Effector CD8-positive, alpha-beta T cell (primary cell): ENCODE measurements at regions not wholly inside any gene's neighbourhood (a gene's known extent, or its start where the extent isn't known, plus 50 kb on each side); places are given as distances from the start of the nearest gene placed in this dataset.
A peak's percentile ranks its signal among the peaks of the same experiment; 100 is the strongest.
"Not testable (repeated sequence)": the region's sequence is repeated elsewhere in the genome, so short reads cannot be mapped to it uniquely, and the experiment has no call there.

ENCODE experiments used
- DNase-seq: peaks from one replicate; lab custom pipeline; 2025; lab: John Stamatoyannopoulos, UW

- DNase-seq = no peak
These were observed 253.0 kb upstream of the P2RY1 start for GRCh38 chr3:152581951-152582350.

- no peak for DNase-seq
These were observed 251.0 kb upstream of the P2RY1 start for GRCh38 chr3:152583963-152584362.

GRCh38 chr3:152586974-152587373, 248.0 kb upstream of the P2RY1 start:
- DNase-seq = no peak

GRCh38 chr3:152587861-152588260, 247.1 kb upstream of the P2RY1 start:
- DNase-seq = no peak

GRCh38 chr3:152589644-152590043, 245.3 kb upstream of the P2RY1 start:
- no peak for DNase-seq

- no peak for DNase-seq
These were observed 243.4 kb upstream of the P2RY1 start for GRCh38 chr3:152591515-152591914.

- DNase-seq = no peak
These were observed 241.7 kb upstream of the P2RY1 start for GRCh38 chr3:152593242-152593641.

- no peak for DNase-seq
These were observed 238.7 kb upstream of the P2RY1 start for GRCh38 chr3:152595975-152596821.

- DNase-seq = not testable (repeated sequence)
These were observed 238.1 kb upstream of the P2RY1 start for GRCh38 chr3:152596832-152597231.

GRCh38 chr3:152606146-152606545, 228.8 kb upstream of the P2RY1 start:
- DNase-seq = no peak

GRCh38 chr3:152607179-152607578, 227.8 kb upstream of the P2RY1 start:
- no peak for DNase-seq

GRCh38 chr3:152608696-152609594, 226.0 kb upstream of the P2RY1 start:
- no peak for DNase-seq

- DNase-seq = no peak
These were observed 225.0 kb upstream of the P2RY1 start for GRCh38 chr3:152609891-152610290.

- DNase-seq = no peak
These were observed 224.3 kb upstream of the P2RY1 start for GRCh38 chr3:152610622-152611021.

- no peak for DNase-seq
These were observed 223.0 kb upstream of the P2RY1 start for GRCh38 chr3:152611905-152612304.

GRCh38 chr3:152613851-152614250, 221.1 kb upstream of the P2RY1 start:
- no peak for DNase-seq

- DNase-seq = no peak
These were observed 219.2 kb upstream of the P2RY1 start for GRCh38 chr3:152615681-152616080.

- DNase-seq = no peak
These were observed 217.3 kb upstream of the P2RY1 start for GRCh38 chr3:152617609-152618008.

GRCh38 chr3:152618529-152618928, 216.4 kb upstream of the P2RY1 start:
- peak; percentile 10 for DNase-seq

GRCh38 chr3:152619691-152620090, 215.2 kb upstream of the P2RY1 start:
- no peak for DNase-seq

- DNase-seq = no peak
These were observed 214.5 kb upstream of the P2RY1 start for GRCh38 chr3:152620395-152620794.

- no peak for DNase-seq
These were observed 213.7 kb upstream of the P2RY1 start for GRCh38 chr3:152621006-152621868.
